ENCODE measurements at regions not wholly inside any gene's neighbourhood (a gene's known extent, or its start where the extent isn't known, plus 50 kb on each side); places are given as distances from the start of the nearest gene placed in this dataset.

- Histone ChIP-seq H3F3A (ENCODE audit: insufficient read depth) (no peaks in the 10 kb centered on the region), H2AFZ (ENCODE audit: low read depth, low read length, severe bottlenecking) (no peak overlapping the region), H3K9ac (ENCODE audit: low read length) (no peak overlapping the region), H3K4me3 (ENCODE audit: insufficient read depth, low read length, poor library complexity, severe bottlenecking) (no peak overlapping the region), H3K4me2 (ENCODE audit: low read depth, low read length, poor library complexity, severe bottlenecking) (no peak overlapping the region), H3K9me3 (ENCODE audit: insufficient read depth, low read length) (no peaks in the 10 kb centered on the region), H3K27ac (ENCODE audit: low read depth, low read length) (no peak overlapping the region), H3K36me3 (ENCODE audit: low read length) (no peaks in the 10 kb centered on the region), H3K79me2 (ENCODE audit: insufficient read depth, low read length) (no peaks in the 10 kb centered on the region), H3K9me2 (replicated peaks; ENCODE audit: insufficient read depth, low read length) (no peaks in the 10 kb centered on the region), H4K20me1 (ENCODE audit: low read depth, low read length) (no peaks in the 10 kb centered on the region), H3K27me3 (ENCODE audit: low read length) (no peaks in the 10 kb centered on the region)
- no peak for TF ChIP-seq EZH2phosphoT487 (conservative IDR thresholded peaks at IDR 0.05; ENCODE audit: low read length)
- TF ChIP-seq CTCF (IDR thresholded peaks at IDR 0.05; ENCODE audit: insufficient read depth, low read length, poor library complexity, severe bottlenecking): no peak
Observed at GRCh38 chr3:168459226-168459784, 363.6 kb upstream of the GOLIM4 start.

- Histone ChIP-seq H3K79me2 (ENCODE audit: insufficient read depth, low read length) (no peaks in the 10 kb centered on the region), H3K9me2 (replicated peaks; ENCODE audit: insufficient read depth, low read length) (no peaks in the 10 kb centered on the region), H3K27ac (ENCODE audit: low read depth, low read length) (no peak overlapping the region), H3K4me3 (ENCODE audit: insufficient read depth, low read length, poor library complexity, severe bottlenecking) (no peak overlapping the region), H3K9ac (ENCODE audit: low read length) (no peak overlapping the region), H4K20me1 (ENCODE audit: low read depth, low read length) (no peaks in the 10 kb centered on the region), H3K36me3 (ENCODE audit: low read length) (no peaks in the 10 kb centered on the region), H3K27me3 (ENCODE audit: low read length) (no peaks in the 10 kb centered on the region), H3K9me3 (ENCODE audit: insufficient read depth, low read length) (no peaks in the 10 kb centered on the region), H3K4me2 (ENCODE audit: low read depth, low read length, poor library complexity, severe bottlenecking) (no peak overlapping the region), H3F3A (ENCODE audit: insufficient read depth) (no peaks in the 10 kb centered on the region), H2AFZ (ENCODE audit: low read depth, low read length, severe bottlenecking) (no peak overlapping the region)
- no peak for TF ChIP-seq CTCF (IDR thresholded peaks at IDR 0.05; ENCODE audit: insufficient read depth, low read length, poor library complexity, severe bottlenecking)
- no peak for TF ChIP-seq EZH2phosphoT487 (conservative IDR thresholded peaks at IDR 0.05; ENCODE audit: low read length)
Observed at GRCh38 chr3:168457954-168458539, 362.3 kb upstream of the GOLIM4 start.

GRCh38 chr3:168455814-168456213 lies 360.1 kb upstream of the GOLIM4 start:
- no peaks in the 10 kb centered on the region for H3K79me2 ChIP-seq (ENCODE audit: insufficient read depth, low read length)
- no peaks in the 10 kb centered on the region for H3K36me3 ChIP-seq (ENCODE audit: low read length)
- no peaks in the 10 kb centered on the region for H3K9me2 ChIP-seq (replicated peaks; ENCODE audit: insufficient read depth, low read length)
- no peak overlapping the region for H2AFZ ChIP-seq (ENCODE audit: low read depth, low read length, severe bottlenecking)
- no peak overlapping the region for H3K4me2 ChIP-seq (ENCODE audit: low read depth, low read length, poor library complexity, severe bottlenecking)
- H4K20me1 ChIP-seq (ENCODE audit: low read depth, low read length): no peaks in the 10 kb centered on the region
- H3K4me3 ChIP-seq (ENCODE audit: insufficient read depth, low read length, poor library complexity, severe bottlenecking): no peak overlapping the region
- no peak overlapping the region for H3K27ac ChIP-seq (ENCODE audit: low read depth, low read length)
- no peaks in the 10 kb centered on the region for H3K27me3 ChIP-seq (ENCODE audit: low read length)
- H3K9ac ChIP-seq (ENCODE audit: low read length): no peak overlapping the region
- no peaks in the 10 kb centered on the region for H3K9me3 ChIP-seq (ENCODE audit: insufficient read depth, low read length)
- TF ChIP-seq EZH2phosphoT487 (conservative IDR thresholded peaks at IDR 0.05; ENCODE audit: low read length) (no peak), CTCF (IDR thresholded peaks at IDR 0.05; ENCODE audit: insufficient read depth, low read length, poor library complexity, severe bottlenecking) (no peak)
- no peaks in the 10 kb centered on the region for H3F3A ChIP-seq (ENCODE audit: insufficient read depth)
